Coronary artery (tissue), 2 donors: ENCODE measurements at regions not wholly inside any gene's neighbourhood (a gene's known extent, or its start where the extent isn't known, plus 50 kb on each side); places are given as distances from the start of the nearest gene placed in this dataset.

ENCODE experiments used
- DNase-seq: peaks from one replicate; pipeline ENCODE4 v3.0.0-alpha.2; 2017; ENCODE audit warnings: low spot score
- H3K27ac ChIP-seq, 2 donors: fragments of 200-600 bp; sonication (generic); one replicate each; pipeline ENCODE4 v1.5.1; 2016 to 2019
- H3K4me3 ChIP-seq: fragments of 200-600 bp; sonication (generic); 2 replicates; pipeline ENCODE4 v1.5.1; 2016; ENCODE audit warnings: mild to moderate bottlenecking, moderate library complexity
- TF ChIP-seq, protein P1 (sequence below): fragments of 200-600 bp; sonication (generic); IDR thresholded peaks from one replicate; pipeline ENCODE4 v1.5.1; 2019; ENCODE audit warnings: antibody characterized with exemption

DNA sequence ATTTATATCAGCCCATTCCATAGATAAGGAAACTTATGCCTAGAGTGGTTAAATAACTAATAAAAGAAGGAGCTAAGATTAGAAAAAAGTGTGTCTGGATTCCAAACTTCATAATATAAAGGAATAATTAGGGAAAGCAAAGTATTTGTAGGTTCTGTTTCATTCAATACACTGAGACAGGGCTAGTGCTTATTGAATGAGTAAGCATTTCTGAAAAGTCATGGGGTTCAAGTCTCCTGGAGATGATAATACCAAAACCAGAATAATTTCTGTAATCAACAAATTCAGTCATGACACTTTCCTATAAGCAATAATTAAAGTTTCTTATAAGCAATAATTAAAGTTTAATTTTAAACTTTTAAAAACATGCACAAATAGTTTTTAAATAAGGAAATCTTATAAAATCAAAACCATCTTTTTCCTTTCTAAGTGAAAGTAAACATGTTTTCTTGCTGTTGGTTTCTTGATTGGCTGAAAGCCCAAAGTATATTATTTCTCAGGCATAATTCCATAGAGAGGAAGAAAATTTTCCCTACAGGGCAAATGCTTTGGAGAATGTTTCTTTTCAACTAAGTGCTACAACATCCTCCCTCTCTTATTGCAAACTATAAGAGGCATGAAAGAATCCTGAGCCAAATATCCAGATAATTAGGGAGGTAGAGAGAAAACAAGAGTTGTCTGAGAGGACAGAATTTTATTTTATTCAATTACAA, 510.2 kb downstream of the PRELID2 start:
- Histone ChIP-seq H3K27ac (no peak overlapping the region), H3K4me3 (no peak overlapping the region)
- TF ChIP-seq, protein P1, sequence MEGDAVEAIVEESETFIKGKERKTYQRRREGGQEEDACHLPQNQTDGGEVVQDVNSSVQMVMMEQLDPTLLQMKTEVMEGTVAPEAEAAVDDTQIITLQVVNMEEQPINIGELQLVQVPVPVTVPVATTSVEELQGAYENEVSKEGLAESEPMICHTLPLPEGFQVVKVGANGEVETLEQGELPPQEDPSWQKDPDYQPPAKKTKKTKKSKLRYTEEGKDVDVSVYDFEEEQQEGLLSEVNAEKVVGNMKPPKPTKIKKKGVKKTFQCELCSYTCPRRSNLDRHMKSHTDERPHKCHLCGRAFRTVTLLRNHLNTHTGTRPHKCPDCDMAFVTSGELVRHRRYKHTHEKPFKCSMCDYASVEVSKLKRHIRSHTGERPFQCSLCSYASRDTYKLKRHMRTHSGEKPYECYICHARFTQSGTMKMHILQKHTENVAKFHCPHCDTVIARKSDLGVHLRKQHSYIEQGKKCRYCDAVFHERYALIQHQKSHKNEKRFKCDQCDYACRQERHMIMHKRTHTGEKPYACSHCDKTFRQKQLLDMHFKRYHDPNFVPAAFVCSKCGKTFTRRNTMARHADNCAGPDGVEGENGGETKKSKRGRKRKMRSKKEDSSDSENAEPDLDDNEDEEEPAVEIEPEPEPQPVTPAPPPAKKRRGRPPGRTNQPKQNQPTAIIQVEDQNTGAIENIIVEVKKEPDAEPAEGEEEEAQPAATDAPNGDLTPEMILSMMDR: no peak
- no peak for DNase-seq

DNA sequence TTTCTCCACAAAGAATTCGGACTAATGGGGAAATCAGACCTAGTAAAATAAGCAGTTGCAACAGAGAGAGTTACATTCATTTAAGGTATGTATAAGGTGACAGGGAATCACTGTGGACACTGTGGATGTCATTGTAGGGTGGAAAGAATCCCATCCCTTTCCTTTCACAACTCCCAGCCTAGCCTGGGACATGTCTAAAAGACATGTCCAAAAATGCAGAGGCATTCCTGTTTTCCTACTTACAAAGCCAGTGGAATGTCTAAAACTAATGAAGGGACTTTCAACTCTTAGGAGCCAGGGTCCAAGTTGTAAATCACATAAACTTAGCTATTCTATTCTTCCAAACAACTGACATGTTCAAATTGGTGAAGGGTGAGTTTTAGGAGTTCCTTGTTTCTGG, 511.0 kb downstream of the PRELID2 start:
- TF ChIP-seq, protein P1: no peak
- H3K27ac ChIP-seq: no peak overlapping the region
- H3K4me3 ChIP-seq: no peak overlapping the region
- DNase-seq: no peak

DNA sequence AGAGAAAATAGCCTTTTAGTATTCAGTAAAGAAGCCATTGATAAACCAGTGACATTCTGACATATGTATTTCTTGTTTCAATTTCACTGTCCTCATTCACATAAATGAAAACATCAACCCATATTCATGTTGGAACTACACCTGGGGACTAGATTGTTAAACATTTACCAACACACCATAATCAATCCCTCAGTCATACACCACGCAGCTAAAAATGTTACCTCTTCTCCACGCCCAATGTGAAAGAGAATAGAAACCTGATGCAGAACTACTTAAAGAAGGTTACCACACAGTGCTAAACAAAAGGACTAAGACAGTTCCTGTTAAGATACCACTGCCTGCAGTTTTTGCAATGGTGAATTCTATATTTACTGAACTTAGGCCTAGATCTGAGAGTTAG, 518.9 kb downstream of the PRELID2 start:
- no peak for DNase-seq
- Histone ChIP-seq H3K27ac (no peak overlapping the region), H3K4me3 (no peak overlapping the region)
- TF ChIP-seq, protein P1: no peak

DNA sequence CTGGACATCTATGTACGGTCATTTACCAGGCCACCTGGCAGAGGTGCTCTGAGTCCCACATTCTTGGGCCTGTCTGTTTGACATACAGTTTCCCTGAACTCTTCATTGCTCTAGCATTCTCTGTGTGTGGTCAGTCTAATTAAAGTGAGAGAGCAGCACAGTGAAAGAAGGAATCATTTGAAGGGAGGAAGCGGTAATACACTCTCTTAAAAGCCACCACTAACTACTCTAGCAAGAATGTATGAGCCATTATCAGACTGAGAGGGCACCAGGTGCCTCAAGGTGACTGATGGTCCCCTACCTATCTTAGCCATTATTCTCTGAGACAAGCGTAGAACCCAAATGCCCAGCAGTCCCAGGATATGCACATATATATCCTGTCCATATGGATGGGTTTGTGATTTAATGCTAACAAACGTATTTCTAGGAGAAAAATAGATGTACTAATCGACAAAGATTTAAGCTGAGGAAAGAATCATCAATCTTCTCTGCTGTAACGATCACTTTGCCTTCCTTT, 527.2 kb downstream of the PRELID2 start:
- Histone ChIP-seq H3K27ac (no peak overlapping the region), H3K4me3 (no peak overlapping the region)
- no peak for DNase-seq
- TF ChIP-seq, protein P1: no peak

DNA sequence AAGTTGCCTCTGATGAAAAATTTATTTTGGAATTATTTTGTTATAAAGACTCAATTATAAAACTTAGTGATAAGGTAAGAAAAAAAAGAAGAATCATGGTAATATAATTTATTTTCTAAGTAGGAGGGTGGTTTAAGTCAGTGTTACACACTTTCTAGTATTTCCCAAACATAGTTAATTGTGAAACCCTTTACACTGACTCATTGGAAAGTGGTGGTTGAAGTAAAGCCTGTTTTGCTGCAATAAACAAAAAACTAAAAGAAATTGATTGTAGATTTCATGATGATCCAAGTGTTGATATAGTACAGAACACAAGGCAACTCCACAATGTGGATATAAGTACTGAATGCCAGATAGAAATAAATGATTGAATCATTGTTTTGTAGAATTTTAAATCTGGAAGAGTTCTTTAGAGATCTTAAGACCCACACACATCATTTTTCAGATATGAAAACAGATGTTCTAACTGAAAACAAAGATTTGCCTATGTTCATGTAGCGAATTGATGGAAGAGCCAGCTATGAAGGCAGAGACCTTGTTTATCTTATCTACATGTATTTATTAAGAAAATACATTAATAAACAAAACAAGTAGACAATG, 539.8 kb downstream of the PRELID2 start:
- TF ChIP-seq, protein P1: no peak
- no peak for DNase-seq
- no peak overlapping the region for H3K27ac ChIP-seq
- H3K4me3 ChIP-seq: no peak overlapping the region

DNA sequence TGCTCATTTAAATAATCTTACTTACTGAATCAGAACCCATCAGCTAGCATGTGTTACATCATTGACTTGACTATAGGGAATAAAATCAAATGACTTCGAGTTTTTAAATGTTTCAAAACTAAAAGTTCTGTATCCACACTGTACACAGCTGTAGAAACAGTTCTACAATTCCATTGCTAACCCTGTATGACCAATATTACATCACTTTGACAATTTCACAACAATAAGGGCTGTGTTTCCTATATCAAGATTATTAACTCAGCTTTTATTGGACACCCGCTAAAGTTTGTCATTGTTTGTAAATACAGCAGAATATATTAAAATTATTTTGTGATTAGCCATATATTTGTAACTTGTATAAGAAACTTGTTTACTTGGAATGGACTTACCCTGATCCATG, 540.8 kb downstream of the PRELID2 start:
- H3K4me3 ChIP-seq: no peak overlapping the region
- DNase-seq: no peak
- TF ChIP-seq, protein P1: no peak
- H3K27ac ChIP-seq: no peak overlapping the region

DNA sequence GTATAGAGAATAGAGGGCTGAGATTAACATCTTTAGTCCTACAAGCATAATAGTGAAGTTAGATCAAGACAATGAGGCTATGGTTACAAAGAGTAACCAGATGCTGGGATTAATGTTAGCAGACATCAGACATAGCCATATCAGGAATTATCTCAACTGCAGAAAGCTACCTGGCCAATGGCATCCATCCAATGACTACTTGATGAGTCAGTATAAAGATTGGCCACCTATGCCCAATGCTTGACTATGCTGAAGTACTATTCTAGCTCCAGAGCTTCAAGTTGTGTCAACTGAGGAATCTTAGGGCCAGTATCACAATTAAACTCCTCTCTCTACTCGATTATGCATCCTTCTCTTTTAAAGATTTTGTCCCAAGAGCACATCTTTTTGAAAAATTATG, 541.4 kb downstream of the PRELID2 start:
- no peak for DNase-seq
- H3K27ac ChIP-seq: no peak overlapping the region
- H3K4me3 ChIP-seq: no peak overlapping the region
- TF ChIP-seq, protein P1: no peak
